Endothelial cell of umbilical vein (primary cell): ENCODE measurements at regions not wholly inside any gene's neighbourhood (a gene's known extent, or its start where the extent isn't known, plus 50 kb on each side); places are given as distances from the start of the nearest gene placed in this dataset.

Experiments
- BruUV-seq: library from RNA; stranded (reverse); fragments of 400-500 nt; replicated peaks from 2 replicates; lab custom pipeline; 2021; lab: Mats Ljungman, UMichigan
- CTCF ChIA-PET: fragments of 300-600, 350-600 bp; sonication (Branson Sonifier 250); formaldehyde crosslinking; loops from one replicate; lab custom pipeline; 2021; ENCODE audit warnings: antibody characterized with exemption, inconsistent platforms; lab: Charles Lee
- POLR2A ChIA-PET: fragments of 300-600, 350-600 bp; sonication (Branson Sonifier 250); formaldehyde crosslinking; loops from one replicate; lab custom pipeline; 2021; ENCODE audit warnings: antibody characterized with exemption, inconsistent platforms; lab: Charles Lee
- DNase-seq: peaks from one replicate; pipeline ENCODE4 v3.0.0-alpha.2; 2011; ENCODE audit warnings: low read depth, low spot score
- FAIRE-seq: peaks from 2 replicates; lab custom pipeline; 2011; peaks lifted over from hg19 to GRCh38; lab: Jason Lieb, UNC
- H2AFZ ChIP-seq: 2 replicates; pipeline ENCODE4 v1.6.0; 2012; ENCODE audit warnings: low read depth, low read length, control low read depth, inconsistent platforms
- H3K27ac ChIP-seq: 2 replicates; pipeline ENCODE4 v1.5.1; 2011; ENCODE audit warnings: low read depth, mild to moderate bottlenecking, control low read depth, low read length, moderate library complexity; ENCODE audit not compliant: insufficient read depth
- H3K27me3 ChIP-seq, 2 experiments: 2 replicates each; pipeline versions ENCODE4 v1.6.0 to v1.6.1; 2011; ENCODE audit warnings: low read length in 2 of 2, mixed read lengths in 1 of 2; ENCODE audit not compliant: control insufficient read depth in 2 of 2, insufficient read depth in 2 of 2
- H3K36me3 ChIP-seq, 2 experiments: 2 replicates in 1 of 2; 3 replicates in 1 of 2; pipeline ENCODE4 v1.5.1; 2011; ENCODE audit warnings: low read length in 2 of 2, mild to moderate bottlenecking in 1 of 2, moderate library complexity in 1 of 2; ENCODE audit not compliant: control insufficient read depth in 2 of 2, insufficient read depth in 2 of 2; ENCODE audit errors: extremely low read depth in 1 of 2
- H3K4me1 ChIP-seq: 3 replicates; pipeline ENCODE4 v1.5.1; 2011; ENCODE audit warnings: mild to moderate bottlenecking, low read length; ENCODE audit not compliant: control insufficient read depth, insufficient read depth; ENCODE audit errors: extremely low read depth
- H3K4me2 ChIP-seq: 2 replicates; pipeline ENCODE4 v1.6.1; 2011; ENCODE audit warnings: low read length, control low read depth, mixed read lengths; ENCODE audit not compliant: insufficient read depth
- H3K4me3 ChIP-seq, 3 experiments: fragments of 200-600 bp in 1 of 3; sonication (generic), shearing (Covaris generic) in 1 of 3; replicated peaks in 1 of 3; 2 replicates each; pipeline ENCODE4 v1.5.1; 2011 to 2016; ENCODE audit warnings: control low read depth in 3 of 3, low read length in 3 of 3, mild to moderate bottlenecking in 2 of 3, inconsistent platforms in 1 of 3, low read depth in 1 of 3, moderate library complexity in 1 of 3; ENCODE audit not compliant: insufficient read depth in 1 of 3
- H3K79me2 ChIP-seq: 2 replicates; pipeline ENCODE4 v1.6.0; 2012; ENCODE audit warnings: low read length, inconsistent platforms; ENCODE audit not compliant: control insufficient read depth, insufficient read depth
- H3K9ac ChIP-seq: replicated peaks from 2 replicates; pipeline ENCODE3; 2011; ENCODE audit warnings: low read length, control low read depth; ENCODE audit not compliant: insufficient read depth; ENCODE audit errors: extremely low read depth
- H3K9me1 ChIP-seq: replicated peaks from 3 replicates; pipeline ENCODE4 v1.6.0; 2011; ENCODE audit warnings: mild to moderate bottlenecking, low read length; ENCODE audit not compliant: control insufficient read depth, insufficient read depth; ENCODE audit errors: extremely low read depth
- H3K9me3 ChIP-seq: replicated peaks from 2 replicates; pipeline ENCODE4 v1.5.1; 2012; ENCODE audit warnings: low read length, inconsistent platforms; ENCODE audit not compliant: control insufficient read depth, insufficient read depth
- H4K20me1 ChIP-seq: replicated peaks from 2 replicates; pipeline ENCODE3; 2011; ENCODE audit warnings: mild to moderate bottlenecking, low read length; ENCODE audit not compliant: control insufficient read depth, insufficient read depth; ENCODE audit errors: extremely low read depth
- CTCF ChIP-seq, 2 donors: IDR thresholded peaks; 1 replicate in 1 of 2; 2 replicates in 1 of 2; pipeline ENCODE4 v1.5.1; 2011; ENCODE audit warnings: low read length in 2 of 2, mild to moderate bottlenecking in 2 of 2, moderate library complexity in 2 of 2, control low read depth in 1 of 2, inconsistent platforms in 1 of 2, low read depth in 1 of 2; ENCODE audit not compliant: insufficient read depth in 1 of 2; ENCODE audit errors: extremely low read depth in 1 of 2
- EZH2 ChIP-seq: IDR thresholded peaks from 2 replicates; pipeline ENCODE4 v1.6.1; 2012; ENCODE audit warnings: borderline replicate concordance, low read depth, mild to moderate bottlenecking, moderate library complexity, low read length, inconsistent platforms; ENCODE audit not compliant: severe bottlenecking
- FOS ChIP-seq: IDR thresholded peaks from 2 replicates; pipeline ENCODE4 v1.6.1; 2011; ENCODE audit warnings: mild to moderate bottlenecking, low read length, moderate library complexity, borderline replicate concordance; ENCODE audit not compliant: insufficient read depth
- GATA2 ChIP-seq: IDR thresholded peaks from 2 replicates; pipeline ENCODE4 v1.7.0; 2011; ENCODE audit warnings: low read depth, mild to moderate bottlenecking, moderate library complexity, mixed read lengths, low read length; ENCODE audit not compliant: insufficient read length, insufficient read depth
- JUN ChIP-seq: IDR thresholded peaks from 2 replicates; pipeline ENCODE4 v1.6.1; 2011; ENCODE audit warnings: borderline replicate concordance, low read depth; ENCODE audit not compliant: insufficient read length, insufficient read depth
- MYC ChIP-seq: IDR thresholded peaks from one replicate; pipeline ENCODE4 v1.6.1; 2011; ENCODE audit warnings: mild to moderate bottlenecking, low read depth, low read length
- POLR2A ChIP-seq: IDR thresholded peaks from 2 replicates; pipeline ENCODE4 v1.6.1; 2012; ENCODE audit warnings: low read depth, mild to moderate bottlenecking, control low read depth, low read length
- POLR2AphosphoS5 ChIP-seq: IDR thresholded peaks from 2 replicates; pipeline ENCODE4 v1.6.1; 2012; ENCODE audit warnings: low read depth, mild to moderate bottlenecking, control low read depth, low read length, moderate library complexity; ENCODE audit not compliant: insufficient read depth
- dilution Hi-C: fragments of 300-500 bp; cut with MboI; formaldehyde crosslinking; loops from one replicate; pipeline ENCODE4 v1.15.0; 2019; ENCODE audit warnings: low sequenced_read_pairs; ENCODE audit not compliant: extremely low pct_ligation_motif_present
- intact Hi-C: fragments of 100-400 bp; cut with micrococcal nuclease; formaldehyde crosslinking; loops from one replicate; pipeline ENCODE4 v1.10.0; 2022

DNA sequence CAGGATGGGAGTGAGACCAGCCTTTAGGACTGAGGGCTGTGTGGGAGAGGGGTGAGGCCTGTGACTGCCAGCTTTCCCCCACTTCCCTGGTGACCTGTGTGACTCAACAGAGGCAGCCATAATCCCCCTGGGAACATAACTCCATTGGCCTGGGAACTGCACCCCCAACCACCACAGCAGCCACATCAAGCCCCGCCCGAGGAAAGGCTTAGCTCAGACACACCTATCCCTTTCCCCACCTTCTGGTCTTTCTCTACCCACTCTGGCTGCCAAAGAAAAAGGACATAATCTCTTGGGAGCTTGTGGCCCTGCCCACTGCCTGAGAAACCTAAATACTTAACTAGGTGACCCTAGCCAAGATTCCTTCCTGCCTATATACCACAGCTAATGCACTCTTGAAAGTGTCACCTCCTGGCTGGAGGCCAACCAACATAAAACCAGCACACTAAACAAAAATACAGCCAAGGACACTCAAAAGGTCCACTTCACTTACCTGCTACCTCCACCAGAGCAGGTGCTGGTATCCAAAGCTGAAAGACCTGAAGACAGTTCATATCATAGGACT is 406.6 kb upstream of the CAMK1G start:
- no peaks in the 10 kb centered on the region for H3K79me2 ChIP-seq
- no peaks in the 10 kb centered on the region for H3K9me1 ChIP-seq
- H3K4me3 ChIP-seq = no peak overlapping the region
- intact Hi-C loops (no loop called here), dilution Hi-C loops (no loop called here)
- no peak overlapping the region for H3K27ac ChIP-seq
- ChIA-PET CTCF (no interaction called here), POLR2A (no interaction called here)
- no peaks in the 10 kb centered on the region for H3K4me1 ChIP-seq
- no peaks in the 10 kb centered on the region for H3K27me3 ChIP-seq
- TF ChIP-seq POLR2A (no peak), CTCF (IDR thresholded peaks at IDR 0.05; ENCODE audit: extremely low read depth in 1 of 2, insufficient read depth in 1 of 2, low read depth in 1 of 2, low read length in 2 of 2) (no peak)
- no peaks in the 10 kb centered on the region for H4K20me1 ChIP-seq
- H3K4me2 ChIP-seq = no peak overlapping the region
- FAIRE-seq (no peak), DNase-seq (no peak)
- BruUV-seq = no TSS peak
- no peaks in the 10 kb centered on the region for H3K9me3 ChIP-seq
- H3K36me3 ChIP-seq = no peaks in the 10 kb centered on the region
- H2AFZ ChIP-seq = no peak overlapping the region
- no peak overlapping the region for H3K9ac ChIP-seq

GRCh38 chr1:209183195-209183594 is 400.3 kb upstream of the CAMK1G start:
- POLR2A ChIA-PET = no interaction called here
- H3K4me3 ChIP-seq = no peak overlapping the region
- H3K27ac ChIP-seq = no peak overlapping the region
- no peaks in the 10 kb centered on the region for H4K20me1 ChIP-seq
- dilution Hi-C loops (no loop called here), intact Hi-C loops (no loop called here)
- H2AFZ ChIP-seq = no peak overlapping the region
- CTCF ChIA-PET = no interaction called here
- DNase-seq (no peak), FAIRE-seq (no peak)
- H3K27me3 ChIP-seq = no peaks in the 10 kb centered on the region
- H3K9me1 ChIP-seq = no peaks in the 10 kb centered on the region
- H3K4me1 ChIP-seq = no peaks in the 10 kb centered on the region
- H3K9ac ChIP-seq = no peak overlapping the region
- no TSS peak for BruUV-seq
- no peak for TF ChIP-seq POLR2A
- no peak for TF ChIP-seq GATA2
- no peak for TF ChIP-seq JUN
- no peak for TF ChIP-seq EZH2
- no peak for TF ChIP-seq FOS
- no peak for TF ChIP-seq POLR2AphosphoS5
- no peak for TF ChIP-seq MYC
- H3K79me2 ChIP-seq = no peaks in the 10 kb centered on the region
- H3K9me3 ChIP-seq = no peaks in the 10 kb centered on the region
- no peaks in the 10 kb centered on the region for H3K36me3 ChIP-seq
- H3K4me2 ChIP-seq = no peak overlapping the region
